CD4-positive, alpha-beta T cell (primary cell): ENCODE measurements at regions not wholly inside any gene's neighbourhood (a gene's known extent, or its start where the extent isn't known, plus 50 kb on each side); places are given as distances from the start of the nearest gene placed in this dataset.

Experiments used
- ATAC-seq: fragments of 200-7000 bp; cut with Tn5 transposase; one replicate; pipeline ENCODE4 v1.10.0; 2022; ENCODE audit warnings: mild to moderate bottlenecking; ENCODE audit not compliant: poor library complexity
- CTCF ChIA-PET: fragments of 350-600 bp; sonication (Branson Sonifier 250); formaldehyde crosslinking; loops from one replicate; lab custom pipeline; 2021; ENCODE audit warnings: antibody characterized with exemption, inconsistent platforms; lab: Charles Lee
- POLR2A ChIA-PET: fragments of 350-600 bp; sonication (Branson Sonifier 250); formaldehyde crosslinking; loops from one replicate; lab custom pipeline; 2021; ENCODE audit warnings: antibody characterized with exemption, inconsistent platforms; lab: Charles Lee
- DNase-seq, 14 experiments: peaks; one replicate each; pipeline ENCODE4 v3.0.0-alpha.2; 2013 to 2020; ENCODE audit warnings: mixed read lengths in 2 of 14
- H3K27ac ChIP-seq, 2 donors: one replicate each; pipeline versions ENCODE4 v1.5.1 to v1.7.0; 2013; ENCODE audit warnings: low read length in 2 of 2, low read depth in 1 of 2, mild to moderate bottlenecking in 1 of 2
- H3K27me3 ChIP-seq, 2 experiments: 1 replicate in 1 of 2; 2 replicates in 1 of 2; pipeline versions ENCODE4 v1.6.1 to v1.7.0; 2013; ENCODE audit warnings: low read length in 2 of 2, control low read depth in 1 of 2, mild to moderate bottlenecking in 1 of 2, moderate library complexity in 1 of 2; ENCODE audit not compliant: insufficient read depth in 2 of 2, control insufficient read depth in 1 of 2
- H3K36me3 ChIP-seq: one replicate; pipeline ENCODE4 v1.6.1; 2013; ENCODE audit warnings: low read length, control low read depth; ENCODE audit not compliant: insufficient read depth
- H3K4me1 ChIP-seq: one replicate; pipeline ENCODE4 v1.6.1; 2013; ENCODE audit warnings: low read length, control low read depth; ENCODE audit not compliant: insufficient read depth
- H3K4me3 ChIP-seq: one replicate; pipeline ENCODE4 v1.5.1; 2013; ENCODE audit warnings: mild to moderate bottlenecking, low read length, moderate library complexity
- H3K9me3 ChIP-seq, 2 experiments: 1 replicate in 1 of 2; 2 replicates in 1 of 2; pipeline versions ENCODE4 v1.6.1 to v1.7.0; 2013; ENCODE audit warnings: low read length in 2 of 2, mild to moderate bottlenecking in 2 of 2, control low read depth in 1 of 2, moderate library complexity in 1 of 2; ENCODE audit not compliant: control insufficient read depth in 1 of 2, insufficient read depth in 1 of 2
- H3K27ac Mint-ChIP-seq: one replicate; pipeline ENCODE4 v1.8.0; 2020; ENCODE audit warnings: mixed read lengths
- H3K27me3 Mint-ChIP-seq: one replicate; pipeline ENCODE4 v1.8.0; 2021; ENCODE audit warnings: mixed read lengths
- H3K36me3 Mint-ChIP-seq: one replicate; pipeline ENCODE4 v1.8.0; 2021; ENCODE audit warnings: low read depth, mixed read lengths
- H3K4me1 Mint-ChIP-seq: one replicate; pipeline ENCODE4 v1.8.0; 2021; ENCODE audit warnings: low read depth, mixed read lengths
- H3K4me3 Mint-ChIP-seq: one replicate; pipeline ENCODE4 v1.8.0; 2020; ENCODE audit warnings: mild to moderate bottlenecking, mixed read lengths
- H3K9me3 Mint-ChIP-seq: one replicate; pipeline ENCODE4 v1.8.0; 2020; ENCODE audit warnings: mixed read lengths
- intact Hi-C, 2 experiments: fragments of 100-400 bp; cut with DNase I in 1 of 2; cut with micrococcal nuclease in 1 of 2; formaldehyde crosslinking; loops; one replicate each; pipeline versions ENCODE4 v1.15.1 to v1.9.0; 2023 to 2025; cut with DNase I, micrococcal nuclease
- TF ChIP-seq, protein P1 (sequence below): fragments of 200-600 bp; IDR thresholded peaks from one replicate; pipeline ENCODE4 v1.8.0; 2022; ENCODE audit warnings: antibody characterized with exemption, mild to moderate bottlenecking

DNA sequence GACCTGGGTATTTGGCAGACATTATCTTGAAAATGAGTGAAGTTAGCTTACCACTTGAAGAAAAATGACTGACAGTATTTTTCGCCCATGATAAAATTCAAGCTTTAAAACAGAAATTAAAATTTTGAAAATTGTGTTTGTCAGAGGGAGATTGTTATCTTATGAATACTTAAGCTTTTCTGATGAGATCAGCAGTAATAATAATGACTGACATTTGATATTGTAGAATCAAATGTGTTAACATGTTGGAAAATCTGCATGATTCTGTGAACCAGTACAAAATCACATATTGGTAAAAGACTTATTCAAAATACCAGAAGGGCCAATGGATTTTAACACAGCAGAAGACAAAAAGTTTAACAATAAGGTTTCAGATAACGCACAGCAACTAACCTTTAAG is 94.0 kb downstream of the MSX2 start:
- DNase-seq (no peak), ATAC-seq (no peak)
- Histone ChIP-seq H3K27ac (no peak overlapping the region), H3K27me3 (no peaks in the 10 kb centered on the region), H3K9me3 (peaks cover 0 to 4% of the 10 kb centered on the region in 2 experiments), H3K4me1 (no peaks in the 10 kb centered on the region), H3K4me3 (no peak overlapping the region), H3K36me3 (no peaks in the 10 kb centered on the region)
- H3K4me3 Mint-ChIP-seq = no peak overlapping the region
- TF ChIP-seq, protein P1, sequence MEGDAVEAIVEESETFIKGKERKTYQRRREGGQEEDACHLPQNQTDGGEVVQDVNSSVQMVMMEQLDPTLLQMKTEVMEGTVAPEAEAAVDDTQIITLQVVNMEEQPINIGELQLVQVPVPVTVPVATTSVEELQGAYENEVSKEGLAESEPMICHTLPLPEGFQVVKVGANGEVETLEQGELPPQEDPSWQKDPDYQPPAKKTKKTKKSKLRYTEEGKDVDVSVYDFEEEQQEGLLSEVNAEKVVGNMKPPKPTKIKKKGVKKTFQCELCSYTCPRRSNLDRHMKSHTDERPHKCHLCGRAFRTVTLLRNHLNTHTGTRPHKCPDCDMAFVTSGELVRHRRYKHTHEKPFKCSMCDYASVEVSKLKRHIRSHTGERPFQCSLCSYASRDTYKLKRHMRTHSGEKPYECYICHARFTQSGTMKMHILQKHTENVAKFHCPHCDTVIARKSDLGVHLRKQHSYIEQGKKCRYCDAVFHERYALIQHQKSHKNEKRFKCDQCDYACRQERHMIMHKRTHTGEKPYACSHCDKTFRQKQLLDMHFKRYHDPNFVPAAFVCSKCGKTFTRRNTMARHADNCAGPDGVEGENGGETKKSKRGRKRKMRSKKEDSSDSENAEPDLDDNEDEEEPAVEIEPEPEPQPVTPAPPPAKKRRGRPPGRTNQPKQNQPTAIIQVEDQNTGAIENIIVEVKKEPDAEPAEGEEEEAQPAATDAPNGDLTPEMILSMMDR = no peak
- H3K27ac Mint-ChIP-seq = no peak overlapping the region
- POLR2A ChIA-PET = no interaction called here
- H3K4me1 Mint-ChIP-seq = no peaks in the 10 kb centered on the region
- intact Hi-C loops = no loop called here
- peaks cover 20% of the 10 kb centered on the region for H3K27me3 Mint-ChIP-seq
- CTCF ChIA-PET = no interaction called here
- peaks cover 4% of the 10 kb centered on the region for H3K9me3 Mint-ChIP-seq
- no peaks in the 10 kb centered on the region for H3K36me3 Mint-ChIP-seq

DNA sequence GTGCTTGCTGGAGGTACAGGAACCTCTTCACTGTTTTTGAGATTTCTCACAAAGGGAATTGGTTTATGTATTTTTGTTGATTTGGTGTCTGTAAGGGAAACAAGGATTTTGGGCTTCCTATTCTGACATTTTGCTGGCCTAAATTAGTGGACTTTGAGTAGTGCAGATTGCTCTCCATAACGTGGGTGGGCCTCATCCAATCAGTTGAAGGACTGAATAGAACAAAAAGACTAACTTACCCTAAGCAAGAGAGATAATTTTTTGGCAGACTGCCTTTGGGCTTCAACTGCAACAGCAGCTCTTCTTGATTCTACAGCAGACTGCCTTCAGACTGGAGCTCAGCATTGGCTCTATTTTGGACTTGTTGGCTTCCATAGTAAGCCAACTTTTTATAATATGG is 93.2 kb downstream of the MSX2 start:
- ChIA-PET POLR2A (no interaction called here), CTCF (no interaction called here)
- Histone ChIP-seq H3K36me3 (no peaks in the 10 kb centered on the region), H3K27me3 (no peaks in the 10 kb centered on the region), H3K4me1 (no peaks in the 10 kb centered on the region), H3K27ac (no peak overlapping the region), H3K9me3 (peaks cover 0 to 4% of the 10 kb centered on the region in 2 experiments), H3K4me3 (no peak overlapping the region)
- TF ChIP-seq, protein P1 = no peak
- Mint-ChIP-seq H3K27me3 (peaks cover 20% of the 10 kb centered on the region), H3K4me1 (no peaks in the 10 kb centered on the region), H3K36me3 (no peaks in the 10 kb centered on the region), H3K9me3 (peaks cover 4% of the 10 kb centered on the region), H3K27ac (no peak overlapping the region), H3K4me3 (no peak overlapping the region)
- intact Hi-C loops = no loop called here
- ATAC-seq (no peak), DNase-seq (no peak)

- TF ChIP-seq, protein P1 = no peak
- no peak overlapping the region for H3K4me3 Mint-ChIP-seq
- ChIA-PET POLR2A (no interaction called here), CTCF (no interaction called here)
- Histone ChIP-seq H3K9me3 (peaks cover 0 to 4% of the 10 kb centered on the region in 2 experiments), H3K36me3 (no peaks in the 10 kb centered on the region), H3K4me1 (no peaks in the 10 kb centered on the region), H3K27me3 (no peaks in the 10 kb centered on the region), H3K27ac (no peak overlapping the region), H3K4me3 (no peak overlapping the region)
- H3K27ac Mint-ChIP-seq = no peak overlapping the region
- no peaks in the 10 kb centered on the region for H3K4me1 Mint-ChIP-seq
- peaks cover 4% of the 10 kb centered on the region for H3K9me3 Mint-ChIP-seq
- ATAC-seq (no peak), DNase-seq (no peak)
- peaks cover 20% of the 10 kb centered on the region for H3K27me3 Mint-ChIP-seq
- no peaks in the 10 kb centered on the region for H3K36me3 Mint-ChIP-seq
- intact Hi-C loops = no loop called here
These were observed 92.5 kb downstream of the MSX2 start for GRCh38 chr5:174816858-174817257.
